Caco-2 (cell line): ENCODE measurements at regions not wholly inside any gene's neighbourhood (a gene's known extent, or its start where the extent isn't known, plus 50 kb on each side); places are given as distances from the start of the nearest gene placed in this dataset.

Experiments used
- BruUV-seq: library from RNA; stranded (reverse); fragments of 400-500 nt; replicated peaks from 2 replicates; lab custom pipeline; 2021; lab: Mats Ljungman, UMichigan
- CTCF ChIA-PET: fragments of 300-600 bp; sonication (Branson Sonifier 250); formaldehyde crosslinking; loops from one replicate; lab custom pipeline; 2022; ENCODE audit warnings: antibody characterized with exemption; lab: Charles Lee
- POLR2A ChIA-PET: fragments of 300-600 bp; sonication (Branson Sonifier 250); formaldehyde crosslinking; loops from one replicate; lab custom pipeline; 2022; ENCODE audit warnings: antibody characterized with exemption; lab: Charles Lee
- DNase-seq, 2 experiments: peaks; one replicate each; pipeline versions ENCODE4 v3.0.0 to v3.0.0-alpha.2; 2020 to 2022
- H3K27me3 ChIP-seq: replicated peaks from 2 replicates; pipeline ENCODE4 v1.6.0; 2011; ENCODE audit warnings: low read length; ENCODE audit not compliant: control insufficient read depth, insufficient read depth
- H3K36me3 ChIP-seq: 2 replicates; pipeline ENCODE4 v1.5.1; 2011; ENCODE audit warnings: low read length; ENCODE audit not compliant: control insufficient read depth, insufficient read depth
- H3K4me1 ChIP-seq: fragments of 250-450 bp; sonication (Bioruptor Pico); 2 replicates; pipeline ENCODE4 v1.5.1; 2020; ENCODE audit warnings: mild to moderate bottlenecking
- H3K4me3 ChIP-seq: 2 replicates; pipeline ENCODE4 v1.5.1; 2011; ENCODE audit warnings: low read depth, mild to moderate bottlenecking, control low read depth, low read length
- H3K9me3 ChIP-seq: fragments of 250-450 bp; sonication (Bioruptor Pico); 2 replicates; pipeline ENCODE4 v1.5.1; 2020; ENCODE audit warnings: mild to moderate bottlenecking, moderate library complexity
- H3K27ac Mint-ChIP-seq: one replicate; pipeline ENCODE4 v1.8.0; 2022; ENCODE audit warnings: mixed read lengths; ENCODE audit not compliant: unreplicated experiment
- H3K27me3 Mint-ChIP-seq: one replicate; pipeline ENCODE4 v1.8.0; 2022; ENCODE audit warnings: mixed read lengths; ENCODE audit not compliant: insufficient read depth, unreplicated experiment
- H3K36me3 Mint-ChIP-seq: one replicate; pipeline ENCODE4 v1.8.0; 2022; ENCODE audit warnings: mild to moderate bottlenecking, mixed read lengths; ENCODE audit not compliant: insufficient read depth, unreplicated experiment
- H3K4me1 Mint-ChIP-seq: one replicate; pipeline ENCODE4 v1.8.0; 2022; ENCODE audit warnings: low read depth, mixed read lengths; ENCODE audit not compliant: unreplicated experiment
- H3K4me3 Mint-ChIP-seq: one replicate; pipeline ENCODE4 v1.8.0; 2022; ENCODE audit warnings: mild to moderate bottlenecking, moderate library complexity, mixed read lengths; ENCODE audit not compliant: unreplicated experiment
- H3K9me3 Mint-ChIP-seq: one replicate; pipeline ENCODE4 v1.8.0; 2022; ENCODE audit warnings: mixed read lengths; ENCODE audit not compliant: unreplicated experiment
- intact Hi-C: fragments of 100-400 bp; cut with micrococcal nuclease; formaldehyde crosslinking; loops from one replicate; pipeline ENCODE4 v1.10.0; 2022; ENCODE audit not compliant: unreplicated experiment
- TF ChIP-seq, protein P1 (sequence below), 2 experiments: fragments of 200-600 bp in 1 of 2; IDR thresholded peaks; 1 replicate in 1 of 2; 2 replicates in 1 of 2; pipeline versions ENCODE4 v1.5.1 to v1.8.0; 2011 to 2022; ENCODE audit warnings: antibody characterized with exemption in 1 of 2, control low read depth in 1 of 2, inconsistent platforms in 1 of 2, low read depth in 1 of 2, low read length in 1 of 2, mild to moderate bottlenecking in 1 of 2, moderate library complexity in 1 of 2; ENCODE audit not compliant: insufficient read depth in 1 of 2, severe bottlenecking in 1 of 2, unreplicated experiment in 1 of 2

DNA sequence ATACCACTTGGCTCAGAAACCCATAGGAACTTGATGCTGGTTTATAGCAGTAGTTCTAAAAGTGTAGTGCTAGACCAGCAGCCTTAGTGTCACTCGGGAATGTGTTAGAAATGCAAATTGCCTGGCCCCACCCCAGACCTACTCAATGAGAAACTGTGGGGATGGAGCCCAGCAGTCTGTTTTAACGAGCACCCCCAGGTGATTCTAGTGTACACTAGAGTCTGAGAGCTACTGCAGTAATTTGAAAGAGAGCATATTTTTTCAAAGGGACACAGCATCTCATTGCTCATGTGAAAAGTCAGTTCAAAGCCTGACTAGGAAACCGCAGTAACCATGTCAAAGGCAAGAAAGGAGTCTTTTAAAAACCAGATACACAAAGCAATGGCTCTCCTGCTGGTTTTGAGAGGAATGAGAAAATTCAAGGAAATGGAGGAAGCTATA lies 313.4 kb downstream of the SQOR start:
- BruUV-seq, result no TSS peak
- ChIA-PET CTCF (no interaction called here), POLR2A (no interaction called here)
- H3K36me3 ChIP-seq, result no peaks in the 10 kb centered on the region
- Mint-ChIP-seq H3K4me1 (peaks cover 9% of the 10 kb centered on the region), H3K4me3 (no peak overlapping the region), H3K36me3 (peaks cover 6% of the 10 kb centered on the region), H3K27me3 (no peaks in the 10 kb centered on the region), H3K9me3 (no peaks in the 10 kb centered on the region), H3K27ac (no peak overlapping the region)
- 0 out of 2 replicates have a peak, but pooled peaks cover 4% of the 10 kb centered on the region for H3K9me3 ChIP-seq
- intact Hi-C loops, result loop anchor here (10.0 kb wide), 1 partner anchor 233 kb away; no protein-coding TSS in a partner anchor
- no peak overlapping the region for H3K4me3 ChIP-seq
- peaks cover 9% of the 10 kb centered on the region for H3K4me1 ChIP-seq
- H3K27me3 ChIP-seq, result no peaks in the 10 kb centered on the region
- TF ChIP-seq, protein P1, sequence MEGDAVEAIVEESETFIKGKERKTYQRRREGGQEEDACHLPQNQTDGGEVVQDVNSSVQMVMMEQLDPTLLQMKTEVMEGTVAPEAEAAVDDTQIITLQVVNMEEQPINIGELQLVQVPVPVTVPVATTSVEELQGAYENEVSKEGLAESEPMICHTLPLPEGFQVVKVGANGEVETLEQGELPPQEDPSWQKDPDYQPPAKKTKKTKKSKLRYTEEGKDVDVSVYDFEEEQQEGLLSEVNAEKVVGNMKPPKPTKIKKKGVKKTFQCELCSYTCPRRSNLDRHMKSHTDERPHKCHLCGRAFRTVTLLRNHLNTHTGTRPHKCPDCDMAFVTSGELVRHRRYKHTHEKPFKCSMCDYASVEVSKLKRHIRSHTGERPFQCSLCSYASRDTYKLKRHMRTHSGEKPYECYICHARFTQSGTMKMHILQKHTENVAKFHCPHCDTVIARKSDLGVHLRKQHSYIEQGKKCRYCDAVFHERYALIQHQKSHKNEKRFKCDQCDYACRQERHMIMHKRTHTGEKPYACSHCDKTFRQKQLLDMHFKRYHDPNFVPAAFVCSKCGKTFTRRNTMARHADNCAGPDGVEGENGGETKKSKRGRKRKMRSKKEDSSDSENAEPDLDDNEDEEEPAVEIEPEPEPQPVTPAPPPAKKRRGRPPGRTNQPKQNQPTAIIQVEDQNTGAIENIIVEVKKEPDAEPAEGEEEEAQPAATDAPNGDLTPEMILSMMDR (IDR thresholded peaks at IDR 0.05; ENCODE audit: insufficient read depth in 1 of 2, low read depth in 1 of 2, low read length in 1 of 2, severe bottlenecking in 1 of 2, unreplicated experiment in 1 of 2), result no peak
- DNase-seq, result no peak

DNA sequence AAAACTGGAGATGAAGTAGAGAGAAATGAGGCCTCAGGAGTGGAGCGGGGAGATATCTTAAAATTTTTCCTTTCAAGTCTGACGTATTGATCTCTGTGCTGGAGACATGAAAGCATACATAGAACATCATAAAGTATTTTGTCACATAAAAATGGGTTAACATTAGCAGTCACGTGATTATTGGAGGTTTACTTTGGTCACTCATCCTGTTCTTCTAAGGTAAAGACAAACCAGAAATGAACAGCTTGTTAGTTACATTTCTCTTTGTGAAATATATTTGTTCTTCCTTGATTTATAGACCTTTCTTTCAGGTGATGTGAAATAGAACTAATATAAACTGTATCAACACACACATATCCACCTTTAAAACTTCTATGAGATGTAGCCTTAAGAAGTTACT lies 324.1 kb downstream of the SQOR start:
- H3K9me3 ChIP-seq, result no peaks in the 10 kb centered on the region
- no peaks in the 10 kb centered on the region for H3K36me3 Mint-ChIP-seq
- H3K4me3 ChIP-seq, result no peak overlapping the region
- intact Hi-C loops, result no loop called here
- BruUV-seq, result no TSS peak
- H3K9me3 Mint-ChIP-seq, result peaks cover 25% of the 10 kb centered on the region
- H3K36me3 ChIP-seq, result no peaks in the 10 kb centered on the region
- no peaks in the 10 kb centered on the region for H3K4me1 ChIP-seq
- H3K27me3 ChIP-seq, result no peaks in the 10 kb centered on the region
- DNase-seq, result no peak
- H3K27ac Mint-ChIP-seq, result no peak overlapping the region
- no peaks in the 10 kb centered on the region for H3K27me3 Mint-ChIP-seq
- no peak overlapping the region for H3K4me3 Mint-ChIP-seq
- ChIA-PET CTCF (interaction anchor here (0.6 kb wide), 1 partner anchor 163 kb away, joined by 3 read pairs; no protein-coding TSS in a partner anchor), POLR2A (no interaction called here)
- TF ChIP-seq, protein P1 (IDR thresholded peaks at IDR 0.05; ENCODE audit: insufficient read depth in 1 of 2, low read depth in 1 of 2, low read length in 1 of 2, severe bottlenecking in 1 of 2, unreplicated experiment in 1 of 2), result no peak
- no peaks in the 10 kb centered on the region for H3K4me1 Mint-ChIP-seq

DNA sequence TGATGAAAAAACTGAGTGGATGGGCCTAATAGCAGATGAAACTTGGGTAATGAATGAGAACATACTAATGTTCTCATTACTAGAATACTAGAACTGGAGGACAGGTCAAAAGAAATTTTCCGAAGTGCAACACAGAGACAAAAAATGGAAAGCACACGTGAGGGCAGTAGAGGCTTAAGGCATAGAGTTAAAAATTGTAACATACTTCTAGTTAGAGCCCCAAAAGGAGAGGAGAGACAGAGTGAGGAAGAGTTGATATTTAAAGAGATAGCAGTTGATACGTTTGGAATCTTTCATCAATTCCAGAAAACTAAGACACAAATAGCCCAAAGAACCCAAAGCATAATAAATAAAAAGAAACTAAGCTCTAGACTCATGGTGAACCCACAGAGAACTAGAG lies 327.9 kb downstream of the SQOR start:
- H3K36me3 ChIP-seq, result no peaks in the 10 kb centered on the region
- Mint-ChIP-seq H3K4me3 (no peak overlapping the region), H3K27me3 (no peaks in the 10 kb centered on the region), H3K9me3 (peaks cover 23% of the 10 kb centered on the region), H3K36me3 (no peaks in the 10 kb centered on the region), H3K27ac (no peak overlapping the region), H3K4me1 (peaks cover 7% of the 10 kb centered on the region)
- no TSS peak for BruUV-seq
- ChIA-PET CTCF (no interaction called here), POLR2A (no interaction called here)
- H3K4me3 ChIP-seq, result no peak overlapping the region
- no peaks in the 10 kb centered on the region for H3K9me3 ChIP-seq
- H3K27me3 ChIP-seq, result no peaks in the 10 kb centered on the region
- TF ChIP-seq, protein P1 (IDR thresholded peaks at IDR 0.05; ENCODE audit: insufficient read depth in 1 of 2, low read depth in 1 of 2, low read length in 1 of 2, severe bottlenecking in 1 of 2, unreplicated experiment in 1 of 2), result no peak
- intact Hi-C loops, result no loop called here
- DNase-seq, result no peak
- H3K4me1 ChIP-seq, result no peaks in the 10 kb centered on the region
